Medulla oblongata (tissue), 1 donor: ENCODE measurements at regions not wholly inside any gene's neighbourhood (a gene's known extent, or its start where the extent isn't known, plus 50 kb on each side); places are given as distances from the start of the nearest gene placed in this dataset.

Experiments
- DNase-seq: peaks from one replicate; pipeline ENCODE4 v3.0.0-alpha.2; 2015; ENCODE audit errors: extremely low spot score

DNA sequence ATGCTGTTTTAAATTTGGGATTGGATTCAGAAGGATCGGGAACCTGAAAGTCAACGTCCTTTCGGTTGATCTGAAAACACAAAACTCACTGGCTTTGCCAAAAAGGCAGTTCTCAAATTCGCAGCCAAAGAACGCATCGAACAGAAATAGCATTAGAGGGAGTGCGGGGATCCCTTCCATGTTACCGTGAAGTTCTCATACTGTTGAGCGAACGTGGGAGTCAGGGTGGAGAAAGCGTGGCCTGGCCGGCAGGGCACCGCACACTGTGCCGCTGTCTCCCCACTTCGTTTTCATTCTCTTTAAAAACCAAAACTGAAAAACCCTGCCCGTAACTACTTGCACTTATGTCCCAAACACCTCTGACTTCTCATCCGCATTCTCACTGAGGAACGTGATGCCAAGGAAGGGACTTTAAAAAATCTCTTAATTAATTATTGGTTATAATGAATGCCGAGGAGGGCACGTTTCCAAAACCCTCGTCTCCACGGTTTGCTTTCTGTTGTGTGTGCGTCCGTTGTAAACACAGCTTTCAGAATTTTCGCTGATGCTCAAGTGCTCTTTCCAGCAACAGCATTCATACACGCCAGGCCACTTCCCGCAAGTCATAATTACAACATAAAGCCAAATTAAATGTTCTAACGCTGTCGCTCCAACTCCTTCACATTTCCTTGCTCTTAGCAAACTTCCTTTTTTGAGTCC lies 60.9 kb upstream of the TWIST2 start:
- DNase-seq: no peak

DNA sequence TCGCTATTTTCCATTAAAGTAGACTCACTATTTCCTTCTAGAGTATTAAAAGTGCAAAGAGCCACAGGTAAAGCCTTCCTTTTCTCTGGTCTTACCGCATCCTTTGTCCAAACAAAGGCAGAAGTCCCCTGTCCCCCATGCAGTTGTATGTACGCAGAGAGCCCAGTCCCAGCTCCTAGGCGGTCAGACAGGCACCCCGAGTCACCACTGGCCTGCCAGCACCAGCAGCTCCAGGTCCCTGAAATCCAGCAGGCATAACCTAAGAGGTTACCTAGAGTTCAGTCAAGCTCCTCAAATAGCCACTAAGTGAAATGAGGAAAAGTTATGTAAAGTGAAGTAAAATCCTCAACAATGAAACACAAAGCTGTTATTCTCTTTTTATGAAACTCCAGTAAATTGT lies 60.4 kb upstream of the TWIST2 start:
- DNase-seq: no peak

DNA sequence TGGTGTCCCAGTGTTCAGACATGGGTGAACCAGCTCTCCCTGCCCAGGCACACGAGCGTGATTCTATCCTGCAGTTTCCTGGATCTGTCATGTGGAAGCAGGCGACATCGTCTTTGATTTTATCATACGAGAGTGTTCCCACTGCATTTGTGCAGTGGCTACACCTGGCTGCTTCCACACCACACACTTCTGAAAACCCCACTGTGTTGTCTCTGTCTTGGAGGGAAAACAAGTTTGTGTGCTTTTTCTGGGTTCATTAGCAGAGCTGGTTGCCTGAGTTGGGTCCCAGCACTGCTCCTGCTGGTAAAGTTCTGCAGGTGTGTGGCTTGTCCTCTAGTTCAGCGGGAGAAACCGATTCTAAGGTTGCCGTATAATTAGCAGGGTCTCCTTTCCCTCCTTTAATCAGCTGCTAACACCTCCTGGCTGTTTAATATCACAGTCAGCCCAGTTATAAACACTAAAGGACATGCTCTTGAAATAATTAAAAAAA lies 58.5 kb upstream of the TWIST2 start:
- no peak for DNase-seq

DNA sequence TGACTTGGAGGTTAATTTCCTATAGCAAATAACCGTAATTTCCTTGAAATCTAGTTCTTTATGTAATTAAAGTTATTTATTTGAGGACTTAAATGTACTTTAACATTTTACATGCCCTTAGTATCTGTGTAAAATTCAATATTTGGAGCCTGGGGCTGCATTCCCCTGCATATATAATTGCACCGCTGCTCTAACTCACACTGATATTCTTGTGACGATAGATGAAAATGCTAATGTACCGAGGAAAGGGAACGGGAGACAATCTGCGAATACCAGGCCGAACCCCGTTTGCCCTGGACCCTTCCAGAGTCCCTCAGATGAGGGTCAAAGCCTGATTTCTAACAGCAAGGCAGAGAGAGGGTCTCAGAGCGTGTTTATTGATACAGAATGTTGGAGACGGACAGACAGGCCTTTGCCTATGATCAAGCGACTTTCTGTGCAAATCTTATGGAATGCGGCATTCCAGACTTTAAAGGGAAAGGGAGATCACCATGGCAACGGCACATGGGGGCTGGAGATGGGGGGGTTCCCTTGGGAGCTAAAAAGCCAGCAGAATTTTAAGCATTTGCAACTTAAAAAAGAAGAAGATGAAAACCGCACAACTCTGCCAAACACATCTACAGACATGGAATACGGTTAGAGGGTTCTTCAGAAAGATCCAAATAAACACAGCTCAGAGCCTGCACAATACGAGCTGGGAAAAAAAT lies 57.6 kb upstream of the TWIST2 start:
- DNase-seq: no peak

DNA sequence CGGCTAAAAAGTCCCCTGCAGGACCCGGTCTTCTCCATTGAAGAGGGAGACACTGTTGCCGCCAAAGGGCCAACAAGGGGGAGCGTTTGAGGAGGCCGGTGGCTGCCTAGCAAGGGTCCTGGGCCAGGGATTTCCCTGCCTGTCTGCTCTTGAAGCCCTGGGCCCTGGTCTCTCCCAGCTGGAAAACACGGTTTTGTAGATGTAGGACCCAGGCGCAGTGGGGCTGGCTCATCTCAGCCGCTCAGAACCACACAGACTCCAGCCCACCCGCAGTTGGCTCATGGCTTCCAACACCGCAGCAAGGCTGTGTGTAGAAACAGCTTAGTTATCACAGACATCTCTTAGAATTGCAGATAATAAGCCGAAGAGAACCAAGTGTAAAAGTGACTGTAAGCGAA lies 57.1 kb upstream of the TWIST2 start:
- DNase-seq: no peak

DNA sequence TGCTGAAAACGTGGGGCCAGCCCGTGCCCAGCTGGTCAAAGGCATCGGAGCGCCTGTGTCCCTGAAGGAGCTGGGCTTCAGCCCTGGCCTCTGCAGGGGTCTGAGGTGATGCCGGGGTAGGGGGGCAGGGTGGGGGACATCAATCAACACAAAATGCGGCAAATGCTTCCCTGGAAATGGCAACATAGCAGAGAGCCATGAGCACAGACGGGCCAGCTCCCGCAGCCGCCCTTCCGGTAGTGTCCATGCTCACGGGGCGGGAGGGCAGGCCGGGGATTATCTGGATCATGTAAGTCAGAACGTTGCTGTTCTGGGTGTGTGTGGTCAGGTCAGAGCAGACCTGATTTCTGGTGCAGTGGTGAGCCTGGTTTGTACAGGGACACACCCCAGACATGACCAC lies 56.5 kb upstream of the TWIST2 start:
- no peak for DNase-seq

DNA sequence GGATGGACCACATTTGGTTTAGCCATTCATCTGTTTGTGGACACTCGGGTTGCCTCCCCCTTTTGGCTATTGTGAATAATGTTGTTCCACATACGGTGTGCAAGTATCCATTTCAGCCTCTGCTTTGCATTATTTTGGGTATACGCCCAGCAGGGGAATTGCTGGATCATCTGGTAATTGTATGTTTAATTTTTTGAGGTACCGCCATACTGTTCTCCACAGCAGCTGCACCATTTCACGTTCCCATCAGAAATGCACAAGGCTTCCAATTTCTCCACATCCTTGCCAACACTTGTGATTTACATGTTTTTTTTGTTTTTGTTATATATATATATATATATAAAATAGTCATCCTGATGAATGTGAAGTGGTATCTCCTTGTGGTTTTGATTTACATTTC lies 54.6 kb upstream of the TWIST2 start:
- DNase-seq: no peak

DNA sequence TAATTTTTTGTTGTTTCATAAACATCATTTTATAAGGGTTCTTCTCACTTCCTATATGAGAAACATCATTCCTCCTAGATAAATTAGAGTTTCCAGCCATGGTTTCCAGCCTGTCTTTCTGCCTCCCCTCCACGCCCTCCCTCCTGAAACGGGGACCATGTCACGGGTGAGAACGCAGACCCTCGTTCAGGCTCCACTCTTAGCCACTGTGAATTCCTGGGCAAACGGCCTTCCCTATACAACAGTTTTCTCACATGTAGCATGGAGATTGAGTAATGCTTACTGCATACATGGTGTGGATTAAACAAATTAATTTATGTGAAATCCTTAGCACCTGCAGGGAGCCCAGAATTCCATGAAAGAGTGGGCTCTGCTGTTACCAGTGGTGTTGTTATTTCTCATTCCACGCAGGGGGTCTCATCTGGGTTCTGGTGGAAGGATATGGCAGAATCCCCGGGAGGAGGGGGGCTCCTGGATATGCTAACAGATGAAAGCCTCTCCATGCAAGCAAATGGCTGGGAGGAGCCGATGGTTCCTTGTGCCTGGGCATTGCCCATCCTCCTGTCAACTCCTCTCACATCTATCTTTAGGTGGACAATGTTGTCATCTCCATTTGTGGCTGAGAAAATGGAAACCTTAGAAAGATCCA lies 54.0 kb upstream of the TWIST2 start:
- no peak for DNase-seq

DNA sequence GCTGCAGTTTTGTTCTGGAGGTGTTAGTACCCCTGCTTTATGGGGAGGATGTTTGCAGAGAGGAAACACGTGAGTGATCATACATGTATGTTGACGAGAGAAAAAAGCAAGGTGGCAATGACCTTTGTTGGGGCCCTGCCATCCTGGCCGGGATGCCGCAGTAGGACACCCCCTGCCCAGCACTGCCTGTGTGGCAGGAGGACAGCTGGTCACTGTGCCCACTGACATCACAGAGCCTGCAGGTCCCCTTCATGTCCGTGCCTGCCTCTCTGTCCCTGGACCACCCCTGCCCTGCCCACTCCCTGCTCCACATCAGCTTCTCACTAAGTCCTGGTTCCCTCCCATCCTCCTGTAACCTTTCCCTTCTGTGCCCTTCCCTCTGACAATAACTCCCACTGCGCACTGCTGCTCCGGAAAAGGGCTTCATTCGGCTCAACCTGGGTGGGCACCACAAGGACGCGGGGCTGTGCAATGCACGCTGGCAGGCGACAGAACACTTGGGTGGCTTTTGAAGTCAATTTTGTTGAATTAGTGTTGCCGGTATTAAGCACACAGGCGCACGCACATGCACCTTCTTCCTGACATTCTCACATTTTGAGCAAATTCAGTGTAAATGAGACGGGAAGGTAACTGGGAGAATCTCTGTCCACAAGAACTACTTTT lies 51.5 kb upstream of the TWIST2 start:
- DNase-seq: no peak

DNA sequence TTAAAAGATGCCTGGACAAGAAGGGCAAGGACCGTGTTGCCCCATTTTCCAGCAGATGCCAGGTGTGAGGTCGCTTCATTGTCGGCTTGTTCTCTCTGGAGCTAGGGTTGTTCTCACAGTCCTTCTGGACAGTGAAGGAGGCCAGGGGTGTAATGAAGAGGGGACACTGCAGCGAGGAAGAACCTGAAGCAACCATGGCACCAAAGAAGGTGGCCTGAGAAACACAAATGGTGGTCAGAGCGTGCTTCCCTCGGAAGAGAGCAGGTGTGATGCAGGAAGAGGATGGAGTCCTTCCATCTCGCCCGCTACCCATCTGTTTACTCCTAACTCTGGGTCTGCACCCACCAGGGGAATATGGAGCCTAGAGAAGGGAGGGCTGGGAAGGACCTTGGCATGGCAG lies 50.3 kb upstream of the TWIST2 start:
- no peak for DNase-seq
